GM19395 (cell line): ENCODE measurements at regions not wholly inside any gene's neighbourhood (a gene's known extent, or its start where the extent isn't known, plus 50 kb on each side); places are given as distances from the start of the nearest gene placed in this dataset.
"Not testable (repeated sequence)": the region's sequence is repeated elsewhere in the genome, so short reads cannot be mapped to it uniquely, and the experiment has no call there.

Experiments
- ATAC-seq: cut with Tn5 transposase; IDR thresholded peaks from one replicate; pipeline ENCODE4 v1.9.1; 2021; ENCODE audit warnings: mild to moderate bottlenecking, moderate library complexity; ENCODE audit not compliant: unreplicated experiment

DNA sequence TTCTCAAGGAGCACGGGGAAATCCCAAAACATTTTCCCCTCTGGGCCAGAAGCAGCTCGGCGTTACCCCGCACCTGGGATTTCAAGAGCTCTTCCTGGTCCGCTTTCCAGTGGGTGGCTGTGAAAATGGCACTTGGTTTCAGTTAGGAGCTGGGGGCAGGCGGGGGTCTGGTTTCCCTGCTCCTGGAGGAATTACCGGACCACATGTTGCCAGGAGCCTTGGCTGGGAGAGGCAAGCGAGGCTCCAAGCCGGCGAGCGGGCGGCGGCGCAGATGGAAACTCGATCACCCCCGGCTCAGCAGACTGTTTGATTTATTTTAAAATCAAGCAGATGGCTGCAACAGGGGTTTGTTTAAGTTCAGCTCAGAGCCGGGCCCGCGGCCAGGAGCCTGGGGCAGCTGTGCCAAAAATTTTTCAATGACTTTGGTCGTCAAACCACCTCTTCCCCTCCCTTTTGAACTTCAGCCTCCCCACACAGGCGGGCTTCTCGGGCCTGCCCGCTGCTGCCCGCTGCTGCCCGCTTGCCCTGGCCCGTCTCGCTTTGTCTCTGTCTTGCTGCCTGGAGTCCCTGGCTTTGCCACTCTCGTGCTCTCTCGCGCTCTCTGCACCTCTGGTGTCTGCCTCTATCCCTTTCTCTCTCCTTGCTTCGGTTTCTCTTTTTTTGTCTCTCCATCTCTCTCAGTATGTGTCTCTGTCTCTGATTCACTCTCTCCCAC is 108.0 kb upstream of the CIBAR2 start:
- no peak for ATAC-seq

DNA sequence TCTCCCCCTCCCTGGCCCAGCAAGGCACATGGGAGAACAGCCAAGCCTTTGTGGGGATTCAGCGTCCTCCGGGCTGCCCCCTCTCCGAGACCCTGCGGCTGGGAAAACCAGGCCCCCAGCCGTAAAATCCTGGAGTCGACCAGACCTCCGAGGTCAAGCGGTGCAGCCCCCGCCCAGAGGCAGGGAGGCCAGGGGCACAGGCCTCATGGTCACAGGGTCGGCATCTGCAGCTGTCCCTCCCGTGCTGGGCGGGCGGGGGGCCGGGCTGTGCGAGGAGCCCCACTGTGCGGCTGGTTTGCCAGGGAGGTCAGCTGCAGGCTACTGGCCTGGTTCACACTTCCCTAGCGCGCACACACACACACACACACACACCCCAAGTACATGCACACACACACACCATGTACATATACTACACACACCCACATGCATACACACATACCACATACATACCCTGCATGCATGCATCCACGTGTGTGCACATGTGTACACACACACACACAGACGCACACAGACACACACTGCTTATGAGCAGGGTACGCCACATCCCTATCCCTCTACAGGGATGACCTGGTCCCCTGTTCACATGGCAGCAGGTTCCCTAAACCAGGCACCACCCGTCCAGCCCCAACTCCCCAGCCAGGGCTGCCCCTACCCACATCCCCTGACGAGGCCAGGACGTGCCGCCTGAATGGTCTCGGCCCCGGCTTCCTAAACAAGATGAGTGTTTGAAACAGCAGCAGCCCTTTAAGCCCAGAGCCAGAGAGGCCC is 108.9 kb upstream of the CIBAR2 start:
- no peak for ATAC-seq

DNA sequence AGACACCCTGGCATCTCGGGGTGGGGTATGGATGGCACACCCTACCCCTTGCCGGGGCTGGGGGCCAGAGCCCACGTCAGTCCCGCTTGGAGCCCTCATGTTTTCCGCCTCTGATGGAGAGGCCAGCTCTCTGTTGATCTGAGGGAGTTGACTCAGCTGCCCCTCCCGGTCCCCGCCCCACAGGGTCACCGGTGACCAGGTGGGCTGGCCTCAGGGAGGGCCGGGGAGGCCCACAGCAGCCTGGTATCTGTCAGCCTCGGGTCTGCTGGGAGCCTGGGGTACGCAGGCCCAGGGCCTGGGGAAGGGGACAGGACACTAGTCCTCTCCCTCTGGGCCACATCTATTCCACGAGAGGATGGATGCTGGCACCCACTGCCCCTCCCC is 109.5 kb upstream of the CIBAR2 start:
- no peak for ATAC-seq

DNA sequence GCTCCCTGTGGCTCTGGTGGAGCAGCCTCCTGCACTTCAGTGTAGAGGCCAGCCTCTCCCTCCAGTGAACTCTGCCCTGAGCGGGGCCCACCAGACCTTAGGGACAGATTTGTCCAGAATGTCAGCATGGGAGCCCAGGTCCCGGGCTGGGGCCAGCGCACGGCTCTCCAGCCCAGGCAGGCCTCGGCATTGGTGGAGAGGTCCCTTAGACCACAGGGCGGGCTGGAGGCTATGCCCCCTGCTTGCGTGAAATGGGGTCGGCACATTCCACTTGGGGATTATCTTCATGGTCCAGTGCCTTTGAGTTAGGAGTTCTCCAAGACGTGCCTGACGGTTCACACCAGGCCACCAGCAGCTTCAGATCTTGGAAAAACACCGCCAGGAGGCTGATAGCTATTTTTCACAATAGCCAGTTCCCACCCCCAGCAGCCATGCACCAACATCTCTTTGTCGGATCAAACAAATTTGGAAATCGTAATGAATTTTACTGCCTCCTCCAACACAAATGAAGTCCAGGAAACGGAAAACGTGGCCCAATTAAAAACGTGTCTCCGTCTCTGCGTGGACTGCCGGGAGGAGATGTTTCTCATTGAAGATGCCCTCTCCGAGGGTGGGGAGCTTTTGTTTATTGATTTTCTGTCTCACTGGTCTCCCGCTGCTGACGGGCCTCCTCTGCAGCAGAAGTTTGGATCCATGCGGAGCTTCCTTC is 110.0 kb upstream of the CIBAR2 start:
- ATAC-seq = no peak

DNA sequence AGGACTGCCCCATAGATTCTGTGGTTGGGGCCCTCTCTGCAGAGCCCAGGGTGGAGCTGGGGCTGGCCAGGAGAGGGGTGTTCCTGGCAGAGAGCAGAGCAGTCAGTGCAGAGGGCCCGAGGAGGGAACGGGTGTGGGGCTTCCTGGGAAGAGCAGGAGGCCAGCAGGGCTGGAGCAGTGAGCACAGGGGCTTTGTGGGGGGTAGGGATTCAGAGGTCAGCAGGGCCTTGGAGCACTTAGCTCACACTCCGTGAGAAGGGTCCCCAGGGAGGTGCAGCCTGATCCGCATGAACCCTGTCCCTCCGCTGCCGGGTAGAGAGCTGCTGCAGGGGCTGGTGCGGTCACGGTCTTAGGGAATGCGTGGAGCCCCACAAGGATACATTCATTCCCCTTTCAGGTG is 113.0 kb upstream of the CIBAR2 start:
- ATAC-seq = no peak

DNA sequence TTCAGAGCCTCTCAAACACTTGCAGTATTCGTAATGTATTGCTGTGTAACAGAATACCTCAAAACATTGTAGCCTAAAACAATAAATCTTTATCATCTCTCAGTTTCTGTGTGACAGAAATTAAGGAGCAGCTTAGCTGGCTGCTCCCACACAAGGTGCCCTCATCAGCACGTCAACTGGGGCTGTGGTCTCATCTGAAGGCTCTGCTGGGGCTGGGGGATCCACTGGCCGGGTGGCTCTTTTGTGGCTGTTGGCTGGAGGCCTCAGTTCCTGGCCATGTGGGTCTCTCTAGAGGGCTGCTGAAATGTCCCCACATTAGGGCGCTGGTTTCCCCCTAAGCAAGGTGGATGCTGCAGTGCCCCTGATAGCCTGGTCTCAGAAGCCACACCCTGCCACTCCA is 113.4 kb upstream of the CIBAR2 start:
- ATAC-seq = no peak

DNA sequence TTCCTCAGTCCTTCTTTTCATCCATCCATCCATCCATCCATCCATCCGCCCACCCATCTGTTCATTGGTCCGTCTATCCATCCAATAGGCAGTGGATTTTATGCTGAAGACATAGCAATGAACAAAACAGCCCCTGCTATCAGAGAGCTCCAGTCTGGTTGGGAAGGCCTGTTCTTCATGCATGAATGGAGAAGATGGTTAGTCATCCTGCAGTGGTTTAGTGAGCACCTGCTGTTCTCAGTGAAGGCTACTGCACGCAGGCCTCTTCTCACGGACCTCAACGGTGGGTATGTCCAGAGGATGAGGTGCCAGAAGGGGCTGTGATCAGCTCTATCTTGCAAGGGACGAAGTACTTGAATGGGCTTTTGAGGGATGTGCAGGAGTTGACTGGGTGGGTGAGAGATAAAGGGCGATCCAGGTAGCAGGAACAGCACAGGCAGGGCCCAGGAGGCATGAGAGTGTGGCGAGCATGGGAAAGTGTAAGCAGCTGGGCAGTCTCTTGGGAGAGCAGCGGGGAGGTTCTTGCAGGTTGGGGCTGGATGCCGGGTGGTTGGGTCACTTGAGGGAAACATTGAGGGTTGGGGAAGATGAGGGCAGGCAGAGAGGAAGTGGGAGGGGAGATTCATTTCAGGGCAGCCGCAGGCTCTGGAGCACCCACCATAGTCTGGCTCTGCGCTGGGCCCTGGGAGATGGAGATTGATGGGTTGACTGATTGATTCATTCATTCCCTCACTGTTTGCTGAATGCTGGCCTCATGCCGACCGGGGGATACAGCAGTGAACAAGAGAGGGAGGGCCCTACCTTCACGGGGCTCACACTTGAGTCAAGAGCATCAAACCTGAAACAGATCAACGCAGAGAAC is 115.0 kb upstream of the CIBAR2 start:
- ATAC-seq = peak; percentile 77

DNA sequence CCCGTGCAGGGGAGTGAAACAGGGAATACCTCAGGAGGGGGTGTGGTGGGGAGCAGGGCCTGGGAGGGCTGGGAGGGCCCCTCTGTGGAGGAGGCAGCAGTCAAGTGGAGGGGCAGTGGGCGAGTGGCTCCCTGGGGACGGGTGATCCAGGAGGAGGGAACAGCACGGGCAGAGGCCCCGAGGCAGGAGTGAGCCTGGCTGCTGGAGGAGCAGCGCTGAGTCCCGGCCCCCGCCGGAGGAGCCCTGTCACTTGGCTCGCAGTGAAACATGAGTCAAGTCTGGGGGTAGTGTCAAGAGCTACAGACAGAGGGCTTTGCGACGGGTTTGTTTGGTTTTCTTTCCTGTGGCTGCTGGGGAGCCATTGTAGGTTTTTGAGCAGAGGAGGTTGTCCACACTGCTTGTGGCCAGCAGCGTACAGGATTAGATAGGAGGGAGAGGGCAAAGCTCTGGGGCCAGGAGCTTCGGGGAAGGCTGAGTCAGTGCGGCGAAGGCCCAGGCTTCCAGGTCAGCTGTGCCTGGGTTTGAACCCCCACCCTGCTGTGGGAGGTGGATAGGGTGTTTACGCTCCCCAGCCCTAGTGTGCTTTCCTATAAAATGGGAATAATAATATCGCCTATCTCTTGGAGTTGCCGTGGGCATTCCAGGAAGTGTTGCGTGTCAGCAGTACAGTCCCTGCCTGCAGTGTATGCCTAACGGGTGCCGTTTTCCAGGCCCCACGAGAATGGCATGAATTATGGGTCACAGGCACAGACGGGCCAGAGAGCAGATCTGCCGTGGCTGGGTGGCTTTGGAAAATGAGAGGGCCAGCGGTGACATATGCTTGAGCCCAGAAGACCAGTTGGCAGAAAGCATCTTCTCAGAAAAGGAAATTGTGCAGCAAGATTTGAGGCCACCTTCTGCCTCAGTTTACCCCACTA is 115.9 kb upstream of the CIBAR2 start:
- peak; percentile 16 for ATAC-seq

DNA sequence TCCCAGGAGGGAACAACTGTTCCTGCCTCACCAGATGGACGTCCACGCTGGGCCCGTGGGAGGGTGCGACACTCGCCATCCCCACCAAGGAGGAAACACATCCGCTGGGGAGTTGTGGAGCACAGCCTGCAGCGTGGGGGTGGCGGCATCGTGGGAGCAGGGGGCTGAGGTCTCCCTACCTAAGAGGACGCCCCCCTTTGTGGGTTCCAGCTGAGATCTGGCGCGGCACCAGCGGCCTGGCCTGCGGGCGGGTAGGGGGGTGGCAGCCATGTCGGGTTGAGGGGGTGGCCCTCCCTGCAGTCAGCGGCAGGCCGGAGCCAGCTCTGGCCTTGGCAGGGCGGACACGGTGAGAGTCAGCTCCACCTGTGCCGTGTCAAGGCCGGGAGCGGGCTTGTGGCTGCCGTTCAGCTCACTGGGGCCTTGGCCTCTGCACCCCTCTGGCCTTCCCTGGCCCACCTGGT is 116.7 kb upstream of the CIBAR2 start:
- ATAC-seq = no peak

DNA sequence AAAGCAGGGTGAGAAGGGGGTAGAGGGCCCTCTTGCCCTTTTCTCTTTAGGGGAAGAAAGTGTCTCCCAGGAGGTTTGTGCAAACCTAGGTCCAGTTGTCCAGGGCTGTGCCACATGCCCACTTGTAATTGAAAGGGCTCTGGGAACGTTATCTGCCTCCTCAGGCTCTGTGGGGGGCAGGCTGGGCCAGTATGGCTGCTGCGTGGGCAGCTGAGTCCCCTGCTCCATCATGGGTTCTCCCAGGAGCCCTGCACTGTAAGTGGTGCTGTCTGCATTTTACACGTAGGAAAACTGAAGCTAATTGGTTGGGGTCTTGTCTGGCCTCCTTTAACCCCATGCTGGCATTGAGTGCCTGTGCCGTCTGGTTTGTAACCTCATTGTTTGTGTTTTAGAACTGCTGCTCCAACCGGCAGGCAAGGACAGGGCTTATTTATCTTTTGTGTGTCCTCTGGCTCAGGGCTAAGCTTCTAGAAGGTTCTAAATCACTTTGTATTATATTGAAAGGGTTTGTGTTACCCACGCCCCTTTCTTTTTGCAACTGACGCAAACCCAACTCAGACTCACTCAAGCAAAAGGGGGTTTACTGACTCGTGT is 117.7 kb upstream of the CIBAR2 start:
- no peak for ATAC-seq

DNA sequence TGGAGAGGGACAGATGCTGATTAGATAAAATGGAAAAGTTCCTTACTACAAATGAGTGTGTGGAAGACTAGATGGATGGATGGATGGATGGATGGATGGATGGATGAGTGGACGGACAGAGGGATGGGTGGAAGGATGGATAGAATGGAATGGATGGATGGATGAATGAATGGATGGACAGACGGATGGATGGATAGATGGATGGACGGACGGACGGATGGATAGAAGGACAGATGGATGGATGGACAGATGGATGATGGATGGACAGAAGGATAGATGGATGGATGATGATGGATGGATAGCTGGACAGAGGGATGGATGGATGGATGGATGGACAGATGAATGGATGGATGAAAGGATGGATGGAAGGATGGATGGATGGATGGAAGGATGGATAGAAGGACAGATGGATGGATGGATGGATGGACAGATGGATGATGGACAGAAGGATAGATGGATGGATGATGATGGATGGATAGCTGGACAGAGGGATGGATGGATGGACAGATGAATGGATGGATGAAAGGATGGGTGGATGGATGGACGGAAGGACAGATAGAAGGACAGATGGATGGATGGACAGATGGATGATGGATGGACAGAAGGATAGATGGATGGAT is 118.6 kb upstream of the CIBAR2 start:
- not testable (repeated sequence) for ATAC-seq

DNA sequence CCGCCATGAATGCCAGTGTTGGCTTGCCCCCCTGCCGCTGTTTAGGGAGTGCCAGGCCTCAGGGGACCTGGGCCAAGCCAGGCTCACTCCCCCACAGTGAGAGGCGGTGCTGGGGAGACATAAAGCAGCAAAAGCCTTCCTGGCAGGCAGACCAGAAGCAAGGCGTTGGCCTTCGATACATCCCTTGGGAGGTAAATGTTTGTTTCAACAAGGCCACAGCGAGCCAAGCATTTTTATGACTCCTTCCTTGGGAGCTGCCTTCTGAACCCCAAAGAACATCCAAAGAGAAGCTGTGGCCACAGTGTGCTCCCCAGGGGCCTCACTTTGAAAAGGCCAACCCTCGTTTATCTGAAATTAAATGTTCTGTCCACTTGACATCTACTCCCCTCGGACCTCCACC is 119.7 kb upstream of the CIBAR2 start:
- ATAC-seq = no peak

DNA sequence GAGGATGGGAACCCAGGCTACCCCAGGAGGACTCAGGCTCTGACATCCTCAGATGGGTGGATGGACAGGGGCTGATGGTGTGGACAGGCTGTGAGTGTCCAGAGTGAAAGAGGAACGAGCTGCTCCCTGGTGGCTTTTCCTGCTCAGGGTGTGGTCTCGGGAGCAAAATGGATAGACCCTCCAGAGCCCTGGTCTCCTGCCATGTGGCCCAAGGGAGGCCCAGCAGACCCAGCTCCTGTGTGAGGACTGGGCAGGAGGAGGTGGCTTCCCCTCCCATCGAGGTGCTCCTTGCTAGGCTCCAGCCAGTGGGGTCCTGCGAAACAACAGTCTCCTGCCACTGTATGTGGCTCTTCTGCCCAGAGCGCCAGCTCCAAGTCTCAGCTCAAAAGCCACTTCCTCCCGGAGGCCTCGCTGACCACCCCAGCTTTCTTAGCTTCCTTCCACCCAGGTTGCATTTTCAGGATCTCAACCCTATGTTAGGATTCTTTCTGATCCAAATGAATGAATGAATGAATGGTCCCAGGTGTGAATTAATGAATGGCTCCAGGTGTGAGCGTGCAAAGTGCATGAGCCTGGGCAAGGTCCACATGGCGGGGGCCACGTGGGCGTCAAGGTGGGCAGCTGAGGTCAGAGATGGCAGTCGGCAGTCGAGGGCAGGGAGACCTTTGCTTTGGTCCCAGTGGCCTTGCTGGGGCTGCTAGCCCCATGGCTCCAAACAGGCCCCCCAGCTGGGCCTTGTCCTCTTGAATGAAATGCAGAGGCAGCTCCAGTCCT is 120.3 kb upstream of the CIBAR2 start:
- no peak for ATAC-seq

DNA sequence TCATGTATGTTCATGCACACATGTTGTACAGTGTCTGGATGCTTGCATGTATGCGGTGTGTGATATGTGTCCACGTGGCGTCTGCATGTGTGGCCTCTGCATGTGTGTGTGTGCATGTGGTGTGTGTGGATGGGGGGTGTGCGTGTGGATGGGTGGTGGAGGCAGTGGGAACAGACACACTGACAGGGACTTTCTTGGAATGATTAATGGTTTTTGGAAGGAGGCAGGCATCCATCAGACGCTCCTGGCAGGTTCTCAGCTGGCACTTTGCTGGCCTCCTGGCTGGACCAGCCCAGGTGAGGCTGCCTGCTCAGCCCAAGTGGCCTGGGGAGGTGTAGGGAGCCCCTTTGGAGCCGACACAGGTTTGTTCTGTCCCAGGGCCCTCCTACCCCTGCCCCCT is 121.2 kb upstream of the CIBAR2 start:
- ATAC-seq = no peak

DNA sequence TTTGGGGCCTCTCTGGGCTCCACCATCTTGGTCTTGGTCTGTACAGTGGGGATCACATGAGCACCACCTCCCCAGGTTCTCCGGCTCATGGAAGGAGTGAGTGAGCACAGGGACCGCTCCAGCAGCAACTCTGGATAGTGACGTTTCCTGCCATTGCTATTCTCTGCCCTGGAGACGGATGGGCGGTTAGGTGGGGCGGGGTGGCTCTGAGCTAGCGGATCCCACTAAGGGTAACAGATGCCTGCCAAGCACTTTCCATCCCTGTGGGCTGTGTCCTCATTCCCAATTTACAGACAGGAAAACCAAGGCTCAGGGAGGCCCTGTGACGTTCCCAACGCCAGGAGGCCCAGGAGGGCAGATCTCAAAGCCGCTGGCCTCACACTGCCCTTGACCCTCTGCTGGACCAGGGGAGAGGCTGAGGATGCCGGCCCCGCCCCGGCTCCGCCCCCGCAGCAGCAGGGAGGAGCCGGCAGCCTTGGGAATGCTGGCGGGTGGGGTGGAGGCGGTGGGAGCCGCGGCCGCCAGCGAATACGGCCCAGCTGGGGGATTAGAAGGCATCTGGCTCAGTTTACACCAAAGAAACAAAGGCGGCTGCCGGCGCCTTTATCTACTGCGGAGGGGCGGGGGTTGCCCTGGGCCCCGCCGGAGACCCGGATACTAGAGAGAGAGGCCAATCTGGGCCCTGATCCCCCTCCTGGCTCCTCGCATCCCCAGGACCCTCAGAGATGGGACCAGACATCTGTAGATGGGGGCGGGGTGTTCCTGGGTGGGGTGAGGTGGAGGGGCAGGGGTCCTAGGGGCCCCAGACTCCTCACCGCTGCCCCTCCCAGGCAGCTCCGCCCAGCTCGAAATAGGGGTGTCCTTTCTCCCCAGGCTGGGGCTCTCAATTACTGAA is 122.3 kb upstream of the CIBAR2 start:
- ATAC-seq = no peak

DNA sequence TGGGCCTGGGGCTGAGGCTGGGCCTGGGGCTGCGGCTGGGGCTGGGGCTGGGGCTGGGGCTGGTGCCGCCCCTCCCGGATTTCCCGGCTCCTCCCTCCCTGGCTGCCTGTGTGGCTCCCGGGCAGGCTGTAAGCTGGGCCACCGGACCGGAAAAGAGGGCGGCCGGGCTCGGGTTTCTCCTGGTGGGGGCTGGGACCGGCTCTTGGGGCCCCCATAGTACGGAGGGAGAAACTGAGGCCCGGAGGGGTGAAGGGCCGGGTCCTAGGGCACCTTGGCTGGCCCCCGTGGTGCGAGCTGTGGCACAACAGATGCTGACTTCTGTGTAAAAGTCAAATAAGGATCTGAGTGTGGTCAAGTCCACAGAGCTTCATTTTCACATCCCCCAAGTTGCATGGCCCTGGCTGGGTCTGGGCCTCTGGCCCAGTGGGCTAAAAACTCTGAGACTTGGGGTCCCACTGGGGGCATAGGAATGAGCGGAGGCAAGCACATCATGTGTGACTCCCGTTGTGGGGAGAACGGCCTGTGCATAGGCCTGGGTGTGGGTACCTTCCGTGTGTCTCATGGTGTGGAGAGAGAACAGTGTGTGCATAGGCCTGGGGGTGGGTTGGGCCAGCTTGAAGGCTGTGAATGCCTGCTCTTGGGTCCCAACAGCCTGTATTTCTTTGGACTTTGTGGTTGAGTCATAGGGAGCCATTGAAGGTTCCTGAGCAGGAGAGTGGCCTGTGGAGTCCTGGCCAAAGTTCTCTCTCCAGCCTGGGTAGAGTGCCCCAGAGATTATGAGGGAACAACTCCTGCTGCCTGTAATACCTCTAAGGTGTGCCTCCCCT is 123.9 kb upstream of the CIBAR2 start:
- peak; percentile 59 for ATAC-seq

DNA sequence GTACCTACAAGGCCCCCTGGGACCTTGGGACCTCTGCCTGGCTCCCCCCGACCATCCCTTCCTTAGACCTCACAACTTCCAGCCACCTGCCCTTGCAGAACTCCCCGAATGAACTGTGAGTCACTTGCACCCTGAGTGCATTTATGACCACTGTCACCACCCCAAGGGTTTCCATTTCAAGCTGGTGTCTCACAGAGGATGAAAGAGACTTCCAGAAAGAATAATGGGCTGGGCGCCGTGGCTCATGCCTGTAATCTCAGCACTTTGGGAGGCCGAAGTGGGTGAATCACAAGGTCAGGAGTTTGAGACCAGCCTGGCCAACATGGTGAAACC is 124.5 kb upstream of the CIBAR2 start:
- no peak for ATAC-seq
